Pons (tissue), 1 donor: ENCODE measurements at regions not wholly inside any gene's neighbourhood (a gene's known extent, or its start where the extent isn't known, plus 50 kb on each side); places are given as distances from the start of the nearest gene placed in this dataset.

ENCODE experiments used
- DNase-seq: peaks from one replicate; pipeline ENCODE4 v3.0.0-alpha.2; 2016; ENCODE audit warnings: low spot score

GRCh38 chr2:43128559-43128955 lies 97.8 kb downstream of the ZFP36L2 start:
- no peak for DNase-seq

DNA sequence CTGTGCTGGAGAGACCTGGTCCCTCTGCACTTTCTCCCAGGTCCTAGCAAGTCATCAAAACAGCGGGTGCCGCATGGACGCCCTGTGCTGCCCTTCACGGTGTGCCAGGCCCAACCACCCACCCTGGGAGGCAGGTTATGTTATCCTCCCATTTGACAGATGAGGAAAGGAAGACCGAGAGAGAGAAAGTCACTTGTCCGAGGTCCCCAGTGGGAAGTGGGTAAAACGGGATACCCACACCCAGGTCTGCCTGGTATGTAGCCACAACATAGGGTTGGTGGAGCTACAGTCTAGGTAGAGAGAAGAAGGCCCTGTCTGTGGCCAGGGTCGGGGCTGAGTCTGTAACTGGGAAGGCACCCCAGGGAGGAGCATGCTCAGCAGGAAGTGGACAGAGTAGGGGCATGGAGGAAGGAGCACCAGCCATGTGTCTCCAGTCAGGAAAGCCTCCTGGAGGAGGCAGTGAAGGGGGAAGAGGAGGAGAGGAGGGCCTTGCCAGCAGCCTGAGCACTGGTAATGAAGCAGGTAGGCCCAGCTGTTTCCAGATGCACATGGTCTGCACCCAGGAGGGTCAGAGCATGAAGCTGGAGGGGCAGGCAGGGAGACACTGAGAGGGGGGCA lies 98.4 kb downstream of the ZFP36L2 start:
- DNase-seq, result no peak

DNA sequence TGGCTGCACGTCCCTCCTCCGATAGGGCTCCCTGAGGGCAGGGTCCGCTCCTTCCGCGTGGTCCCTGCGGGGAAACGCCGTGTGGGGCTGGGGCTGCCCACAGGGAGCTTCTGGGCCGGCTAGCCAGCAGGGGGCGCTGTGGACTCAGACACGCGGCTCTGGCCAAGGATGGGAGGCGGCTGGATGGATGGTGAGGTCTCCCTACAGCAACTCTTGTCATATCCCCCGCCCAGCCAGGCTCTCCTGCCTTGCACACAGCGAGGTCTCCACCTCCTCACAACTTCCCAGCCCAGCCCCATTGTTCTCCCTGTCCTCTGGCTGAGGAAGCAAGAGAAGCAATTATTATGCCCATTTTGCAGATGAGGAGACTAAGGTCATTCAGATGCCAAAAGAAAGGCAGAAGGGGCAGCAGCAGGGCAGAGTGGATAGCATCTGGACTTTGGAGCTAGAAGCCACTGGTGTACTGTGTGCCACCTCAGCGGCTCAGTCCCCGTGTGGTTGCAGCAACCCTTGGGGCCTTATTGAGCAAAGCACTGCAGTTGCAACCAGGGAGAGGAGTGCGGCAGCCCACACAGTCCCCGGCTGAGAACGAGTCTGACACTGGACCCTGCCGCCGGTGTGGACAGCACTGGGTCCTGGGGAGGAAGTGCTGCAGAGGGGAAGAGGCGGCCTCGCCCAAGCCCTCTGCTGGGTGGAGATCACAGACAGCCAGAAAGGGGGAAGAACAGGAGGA lies 99.0 kb downstream of the ZFP36L2 start:
- no peak for DNase-seq

DNA sequence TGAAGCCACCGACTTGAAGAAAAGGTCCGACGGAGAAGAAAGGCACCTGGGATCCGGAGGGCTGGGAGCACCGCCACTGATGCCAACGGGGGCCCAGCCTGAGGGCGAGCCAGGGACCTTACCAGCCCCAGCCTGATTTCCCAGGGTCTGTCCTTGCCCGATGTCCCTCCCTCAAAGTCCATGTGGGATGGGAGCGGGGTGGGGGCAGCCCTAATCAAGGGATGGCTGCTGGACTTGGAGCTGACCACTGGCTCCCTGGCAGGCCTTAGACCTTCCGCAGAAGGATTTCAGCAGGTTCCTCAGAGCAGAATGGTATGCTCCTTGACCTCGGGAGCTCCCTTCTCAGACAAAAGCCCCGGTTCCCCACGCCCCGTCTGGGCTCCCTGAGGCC lies 99.6 kb downstream of the ZFP36L2 start:
- no peak for DNase-seq

DNA sequence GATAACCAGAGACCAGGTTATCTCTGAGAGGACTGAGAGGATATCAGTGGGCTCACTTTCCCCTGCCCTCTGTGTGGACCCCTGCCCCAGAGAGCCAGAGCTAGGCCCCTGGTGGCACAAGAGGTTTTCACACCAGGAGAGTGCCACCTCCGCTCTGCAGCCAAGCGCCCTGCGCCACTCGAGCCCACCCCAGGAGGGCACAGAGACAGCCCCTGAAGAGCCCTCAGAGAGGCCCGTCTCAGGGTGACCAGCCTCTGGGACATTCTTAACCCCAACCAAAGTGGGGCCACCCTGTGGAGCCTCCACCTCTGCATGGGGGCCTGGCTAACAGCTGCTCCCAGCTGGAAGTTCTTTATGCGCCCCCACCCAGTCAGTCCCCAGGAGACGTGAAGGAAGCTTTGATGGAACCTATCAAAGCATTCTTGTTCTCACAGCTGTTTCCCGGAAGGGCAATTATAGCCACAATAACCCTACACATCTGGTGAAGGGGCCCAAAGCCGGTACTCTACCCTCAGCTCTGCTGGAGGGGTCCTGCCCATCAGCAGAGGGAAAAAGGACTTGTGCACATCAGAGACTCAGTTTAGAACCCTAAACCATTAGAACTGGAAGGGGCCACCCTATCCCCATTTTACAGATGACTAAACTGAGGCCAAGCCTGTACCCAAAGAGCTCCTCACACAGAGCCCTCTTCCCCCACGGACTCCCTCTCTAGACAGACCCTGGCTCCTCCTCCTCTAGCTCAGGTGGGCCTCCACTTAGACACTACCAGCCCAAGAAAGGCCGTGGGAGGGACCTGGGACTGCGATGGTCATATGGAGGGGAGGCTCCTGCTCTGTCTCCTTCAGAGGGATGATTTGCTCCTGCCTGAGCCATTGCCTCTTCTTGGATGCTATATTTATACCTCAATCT lies 101.1 kb downstream of the ZFP36L2 start:
- no peak for DNase-seq

GRCh38 chr2:43124687-43125057 lies 101.7 kb downstream of the ZFP36L2 start:
- no peak for DNase-seq

DNA sequence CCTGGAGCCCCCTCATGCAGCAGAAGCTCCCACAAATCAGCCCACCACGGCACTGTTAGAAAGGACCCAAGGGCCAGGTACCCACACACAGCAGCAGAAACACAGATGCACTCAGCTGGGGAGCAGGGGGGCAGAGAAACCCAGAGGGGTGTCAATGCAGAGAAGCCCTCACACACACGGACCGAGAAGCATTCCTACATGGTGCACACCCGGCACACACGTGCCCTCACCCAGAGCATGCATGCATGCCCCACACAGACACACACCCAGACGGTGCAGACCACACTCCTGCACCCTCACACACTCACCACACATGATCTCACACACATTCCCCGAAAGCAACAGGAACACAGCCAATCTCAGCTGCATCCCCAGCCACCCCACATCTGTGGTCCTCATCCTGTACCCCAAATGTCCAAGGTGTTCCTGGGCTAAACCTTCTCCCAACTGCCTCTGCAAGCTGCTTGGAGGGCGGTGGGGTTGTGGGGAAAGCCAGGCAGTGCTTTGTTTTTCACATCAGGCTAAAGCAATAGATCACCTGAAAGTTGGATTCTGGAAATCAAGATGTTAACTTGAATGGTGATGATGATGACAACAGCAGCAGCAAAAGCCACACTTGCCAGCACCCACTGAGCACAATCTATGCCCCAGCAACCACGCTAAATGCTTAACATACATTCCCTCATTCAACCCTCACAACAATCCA lies 102.3 kb downstream of the ZFP36L2 start:
- DNase-seq, result no peak

- no peak for DNase-seq
Measured at GRCh38 chr2:43123486-43123885, 102.9 kb downstream of the ZFP36L2 start.

DNA sequence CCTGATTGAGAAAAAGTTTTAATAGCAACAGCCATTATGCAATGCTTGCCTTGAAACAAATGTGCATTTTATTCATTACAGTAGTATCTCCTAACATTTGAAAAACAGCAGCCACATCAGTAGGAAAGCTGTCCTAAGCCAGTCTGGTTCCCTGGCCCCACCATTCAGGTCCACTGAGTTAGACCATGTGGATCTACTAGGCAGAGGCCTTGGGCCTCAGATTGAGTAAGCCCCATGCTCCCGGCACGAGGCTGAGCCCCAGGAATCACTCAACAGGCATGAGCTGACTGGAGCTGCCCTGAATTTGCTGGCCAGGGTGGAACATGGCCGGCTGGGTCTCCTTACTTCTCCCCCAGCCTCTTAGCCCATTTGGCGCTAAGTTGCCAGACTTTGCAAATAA lies 103.4 kb downstream of the ZFP36L2 start:
- DNase-seq, result no peak

GRCh38 chr2:43121580-43122314 lies 104.7 kb downstream of the ZFP36L2 start:
- DNase-seq, result no peak

- no peak for DNase-seq
Measured at GRCh38 chr2:43119303-43119702, 107.1 kb downstream of the ZFP36L2 start.

- no peak for DNase-seq
Measured at GRCh38 chr2:43117521-43118143, 108.8 kb downstream of the ZFP36L2 start.

- no peak for DNase-seq
Measured at GRCh38 chr2:43116988-43117387, 109.4 kb downstream of the ZFP36L2 start.

DNA sequence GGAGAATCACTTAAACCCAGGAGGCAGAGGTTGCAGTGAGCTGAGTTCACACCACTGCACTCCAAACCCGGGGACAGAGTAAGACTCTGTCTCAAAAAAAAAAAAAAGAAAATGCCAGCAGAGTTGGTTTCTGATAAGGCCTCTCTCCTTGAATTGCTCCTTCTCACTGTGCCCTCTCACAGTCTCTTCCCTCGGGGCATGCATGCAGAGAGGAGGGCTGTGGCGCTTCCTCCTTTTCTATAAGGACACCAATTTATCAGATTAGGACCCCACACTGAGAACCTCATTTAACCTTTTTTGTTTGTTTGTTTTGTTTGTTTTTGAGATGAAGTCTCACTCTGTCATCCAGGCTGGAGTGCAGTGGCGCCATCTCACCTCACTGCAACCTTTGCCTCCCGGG lies 110.5 kb downstream of the ZFP36L2 start:
- no peak for DNase-seq

- no peak for DNase-seq
Measured at GRCh38 chr2:43114210-43114609, 112.2 kb downstream of the ZFP36L2 start.

DNA sequence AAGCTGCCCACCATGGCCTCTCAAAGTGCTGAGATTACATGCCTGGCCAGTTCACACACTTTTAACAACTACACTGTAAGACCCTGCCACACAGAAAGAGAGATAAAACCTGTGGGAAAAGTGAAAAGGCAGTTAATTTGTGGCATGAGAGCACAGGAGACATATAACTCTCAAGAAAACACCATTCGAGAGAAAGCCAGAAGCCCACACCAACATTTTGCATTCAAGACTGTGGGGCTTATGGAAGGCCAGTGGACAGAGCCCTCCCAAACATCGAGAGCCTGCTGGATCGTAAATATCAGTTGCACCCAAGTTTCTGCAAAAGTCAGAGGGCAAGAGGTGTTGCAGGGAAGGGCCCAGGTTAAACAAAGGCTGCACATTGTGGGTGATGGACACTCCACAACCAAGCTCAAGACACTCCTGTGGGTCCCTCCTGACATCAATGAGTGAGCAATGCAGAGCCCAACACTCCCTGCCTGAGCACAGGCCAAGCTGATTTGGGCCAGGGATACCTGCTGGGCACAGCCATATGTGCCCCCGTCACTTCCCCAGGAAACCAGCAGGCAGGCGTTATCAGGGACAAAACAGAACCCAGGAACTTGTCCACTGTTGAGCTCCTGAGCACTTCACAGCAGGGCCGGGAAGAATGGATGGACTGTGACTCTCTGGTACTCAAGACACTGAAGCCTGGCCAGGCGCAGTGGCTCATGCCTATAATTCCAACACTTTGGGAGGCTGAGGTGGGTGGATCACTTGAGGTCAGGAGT lies 114.4 kb downstream of the ZFP36L2 start:
- no peak for DNase-seq

DNA sequence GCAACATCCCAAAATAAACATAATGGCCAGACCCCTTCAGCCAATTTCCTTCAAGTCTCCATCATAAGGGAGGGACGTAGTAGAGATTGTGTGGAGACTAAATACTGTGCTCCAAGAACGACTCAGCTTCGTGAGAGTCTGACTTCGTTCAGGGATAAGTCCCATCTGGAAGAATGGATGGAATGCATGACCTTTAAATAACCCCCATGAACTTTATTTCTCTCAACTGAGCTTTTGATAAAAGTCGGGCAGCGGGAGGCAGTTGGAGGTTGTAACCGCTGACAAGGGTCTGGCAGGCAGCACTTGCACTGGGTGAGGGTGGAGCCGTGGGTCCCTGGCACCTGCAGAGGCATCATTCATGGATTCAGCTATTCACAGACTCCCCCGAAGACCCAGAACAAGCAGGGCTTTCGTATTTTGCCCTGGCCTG lies 115.9 kb downstream of the ZFP36L2 start:
- no peak for DNase-seq

DNA sequence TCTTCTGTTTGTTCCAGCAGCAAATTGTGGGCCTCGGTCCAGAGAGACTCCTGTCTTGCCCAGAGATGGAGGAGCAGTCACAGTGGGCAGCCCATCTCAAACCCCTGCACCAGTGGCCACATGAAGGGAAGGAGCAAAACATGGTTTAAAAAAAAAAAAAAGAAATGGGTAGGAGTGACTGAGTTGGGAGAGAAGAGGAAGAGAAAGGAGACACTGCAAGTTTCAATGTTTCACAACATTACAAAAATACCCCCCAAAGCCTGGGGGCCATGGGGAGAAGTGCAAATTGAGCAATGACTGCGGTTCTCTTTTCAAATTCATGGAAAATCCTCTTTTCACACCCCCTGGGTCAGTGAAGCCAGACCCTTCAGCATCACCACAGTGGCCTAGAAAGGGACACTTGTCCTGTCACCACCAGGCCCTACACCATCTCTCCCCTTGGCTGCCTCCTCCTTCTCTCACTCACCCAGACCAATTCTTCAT lies 117.1 kb downstream of the ZFP36L2 start:
- peak; percentile 78 for DNase-seq

DNA sequence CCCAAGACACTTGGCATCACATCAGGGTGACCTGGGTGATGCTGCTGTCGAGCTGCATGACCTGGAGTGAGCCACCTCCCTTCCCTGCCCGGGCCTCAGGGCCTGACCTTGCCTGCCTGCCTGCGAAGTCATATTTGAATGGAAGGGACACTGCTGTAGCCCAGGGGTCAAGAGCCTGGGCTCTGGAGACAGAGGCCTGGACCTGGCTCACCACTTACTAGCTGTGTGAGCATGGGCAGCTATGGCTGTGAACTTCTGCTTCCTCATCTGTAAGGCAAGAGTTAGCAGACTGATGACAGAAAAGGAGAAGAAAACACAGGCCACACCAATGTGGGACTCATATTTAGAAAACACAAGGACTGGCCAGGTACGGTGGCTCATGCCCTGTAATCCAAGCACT lies 118.7 kb downstream of the ZFP36L2 start:
- no peak for DNase-seq
